K562 (cell line): ENCODE measurements at regions not wholly inside any gene's neighbourhood (a gene's known extent, or its start where the extent isn't known, plus 50 kb on each side); places are given as distances from the start of the nearest gene placed in this dataset.

ENCODE experiments used
- ATAC-seq: fragments of 200-7000 bp; cut with Tn5 transposase; 3 replicates; pipeline ENCODE4 v1.9.1; 2020; ENCODE audit warnings: moderate library complexity
- BruUV-seq: library from RNA; stranded (reverse); fragments of 400-500 nt; replicated peaks from 2 replicates; lab custom pipeline; 2021; lab: Mats Ljungman, UMichigan
- CTCF ChIA-PET: fragments of 300-600 bp; formaldehyde crosslinking; extraction: SDS; loops from one replicate; lab custom pipeline; 2021; ENCODE audit warnings: low intra/inter-chr PET ratio; lab: Yijun Ruan, JAX
- POLR2A ChIA-PET: fragments of 300-600, 350-650 bp; sonication (Branson Sonifier 250); formaldehyde crosslinking; extraction: SDS; loops from one replicate; lab custom pipeline; 2021; ENCODE audit warnings: antibody characterized with exemption, inconsistent platforms; lab: Yijun Ruan, JAX
- DNase-seq, 4 experiments: peaks; one replicate each; pipeline versions ENCODE4 v3.0.0 to v3.0.0-alpha.2; 2011 to 2018; ENCODE audit warnings: low spot score in 3 of 4, mixed read lengths in 3 of 4; ENCODE audit errors: extremely low read depth in 1 of 4
- FAIRE-seq: peaks from 2 replicates; lab custom pipeline; 2011; peaks lifted over from hg19 to GRCh38; lab: Jason Lieb, UNC
- H2AFZ ChIP-seq: 2 replicates; pipeline ENCODE4 v1.6.0; 2011; ENCODE audit warnings: low read depth, low read length, control low read depth, inconsistent platforms
- H3K27ac ChIP-seq: fragments of 200-600 bp; 3 replicates; pipeline ENCODE4 v1.8.0; 2011; ENCODE audit warnings: low read depth, mild to moderate bottlenecking, control low read depth, inconsistent platforms, low read length, moderate library complexity, mixed read lengths; ENCODE audit errors: extremely low read depth
- H3K27me3 ChIP-seq, 2 experiments: fragments of 300-600 bp in 1 of 2; 2 replicates in 1 of 2; 3 replicates in 1 of 2; pipeline versions ENCODE4 v1.6.0 to v1.8.0; 2011; ENCODE audit warnings: inconsistent platforms in 2 of 2, low read length in 2 of 2, mild to moderate bottlenecking in 1 of 2, mixed read lengths in 1 of 2, moderate library complexity in 1 of 2; ENCODE audit not compliant: control insufficient read depth in 2 of 2, insufficient read depth in 2 of 2
- H3K36me3 ChIP-seq: fragments of 300-600 bp; 3 replicates; pipeline ENCODE4 v1.8.0; 2011; ENCODE audit warnings: mild to moderate bottlenecking, low read length, inconsistent platforms; ENCODE audit not compliant: control insufficient read depth, insufficient read depth
- H3K4me1 ChIP-seq, 2 experiments: fragments of 200-600 bp in 1 of 2; replicated peaks in 1 of 2; 2 replicates in 1 of 2; 3 replicates in 1 of 2; pipeline versions ENCODE4 v1.5.1 to v1.8.0; 2011; ENCODE audit warnings: inconsistent platforms in 2 of 2, low read length in 2 of 2, mild to moderate bottlenecking in 1 of 2, mixed read lengths in 1 of 2, moderate library complexity in 1 of 2; ENCODE audit not compliant: control insufficient read depth in 2 of 2, insufficient read depth in 2 of 2
- H3K4me2 ChIP-seq: 2 replicates; pipeline ENCODE4 v1.6.1; 2011; ENCODE audit warnings: low read length, control low read depth, inconsistent platforms, mixed read lengths; ENCODE audit not compliant: insufficient read depth
- H3K4me3 ChIP-seq: fragments of 200-600 bp; sonication (generic), shearing (Covaris generic); 2 replicates; pipeline ENCODE4 v1.5.1; 2016; ENCODE audit warnings: control low read depth, inconsistent platforms
- H3K79me2 ChIP-seq: fragments of 200-600 bp; 3 replicates; pipeline ENCODE4 v1.8.0; 2011; ENCODE audit warnings: low read length, inconsistent platforms; ENCODE audit not compliant: control insufficient read depth, insufficient read depth
- H3K9ac ChIP-seq, 2 experiments: 2 replicates each; pipeline versions ENCODE4 v1.6.0 to v1.6.1; 2011; ENCODE audit warnings: low read depth in 2 of 2, low read length in 2 of 2, control low read depth in 1 of 2, inconsistent platforms in 1 of 2, mild to moderate bottlenecking in 1 of 2, mixed read lengths in 1 of 2; ENCODE audit not compliant: insufficient read depth in 1 of 2
- H3K9me1 ChIP-seq: one replicate; pipeline ENCODE4 v1.6.0; 2011; ENCODE audit warnings: inconsistent platforms, mild to moderate bottlenecking, low read length, moderate library complexity; ENCODE audit not compliant: control insufficient read depth, insufficient read depth
- H3K9me3 ChIP-seq: replicated peaks from 2 replicates; pipeline ENCODE4 v1.5.1; 2011; ENCODE audit warnings: low read depth, low read length, inconsistent platforms; ENCODE audit not compliant: control insufficient read depth, insufficient read depth
- H4K20me1 ChIP-seq: replicated peaks from 2 replicates; pipeline ENCODE4 v1.6.1; 2011; ENCODE audit warnings: low read length, inconsistent platforms, mixed read lengths; ENCODE audit not compliant: control insufficient read depth, insufficient read depth
- ATF3 ChIP-seq, 2 experiments: fragments of 450-650 bp in 1 of 2; sonication (generic) in 1 of 2; formaldehyde crosslinking in 1 of 2; IDR thresholded peaks in 1 of 2; conservative IDR thresholded peaks in 1 of 2; 2 replicates each; pipeline versions ENCODE4 v1.6.1 to v1.8.1; 2016 to 2023; ENCODE audit warnings: mild to moderate bottlenecking in 2 of 2, moderate library complexity in 2 of 2, inconsistent platforms in 1 of 2, missing genetic modification reagents in 1 of 2
- ELF1 ChIP-seq: fragments of 200-800 bp; sonication (Bioruptor generic); IDR thresholded peaks from 2 replicates; pipeline ENCODE4 v1.6.1; 2016; ENCODE audit warnings: missing genetic modification characterization, missing compliant biosample characterization
- ELK3 ChIP-seq: fragments of 450-650 bp; formaldehyde crosslinking; IDR thresholded peaks from 2 replicates; pipeline ENCODE4 v1.4.0; 2020; ENCODE audit warnings: mild to moderate bottlenecking
- HMGN3 ChIP-seq: IDR thresholded peaks from 2 replicates; pipeline ENCODE4 v1.6.1; 2011; ENCODE audit warnings: borderline replicate concordance, low read depth, mild to moderate bottlenecking, mixed read lengths, low read length; ENCODE audit not compliant: insufficient read length; ENCODE audit errors: extremely low read depth
- SAFB2 ChIP-seq: fragments of 200-400 bp; formaldehyde crosslinking; IDR thresholded peaks from 2 replicates; pipeline ENCODE4 v1.6.1; 2018; ENCODE audit warnings: borderline replicate concordance, low read length, low read depth, moderate library complexity; ENCODE audit not compliant: severe bottlenecking
- STAT6 ChIP-seq: sonication (generic); formaldehyde crosslinking; IDR thresholded peaks from 2 replicates; pipeline ENCODE4 v1.8.1; 2023; ENCODE audit warnings: mild to moderate bottlenecking, missing genetic modification reagents
- TRIM24 ChIP-seq, 2 experiments: fragments of 450-650 bp; IDR thresholded peaks; 2 replicates each; pipeline ENCODE4 v1.6.1; 2016
- ZNF212 ChIP-seq: fragments of 450-650 bp; formaldehyde crosslinking; IDR thresholded peaks from 2 replicates; pipeline ENCODE4 v1.4.0; 2020; ENCODE audit warnings: mild to moderate bottlenecking
- ZZZ3 ChIP-seq: fragments of 450-650 bp; IDR thresholded peaks from 2 replicates; pipeline ENCODE4 v1.6.1; 2016; ENCODE audit warnings: antibody characterized with exemption, mild to moderate bottlenecking, moderate library complexity
- WGBS: fragments of 100-300 bp; shearing (Covaris generic); methylation state at CpG from one replicate; pipeline ENCODE4 v1.1.6; 2016; ENCODE audit warnings: low coverage, mixed read lengths; ENCODE audit not compliant: insufficient coverage; ENCODE audit errors: missing lambda C conversion rate; 5-methylcytosine and 5-hydroxymethylcytosine counted together
- in situ Hi-C: fragments of 300-500 bp; cut with MboI; formaldehyde crosslinking; loops from 4 replicates; pipeline ENCODE4 v1.15.0; 2018; ENCODE audit warnings: inconsistent platforms, mixed read lengths
- intact Hi-C: fragments of 100-400 bp; cut with micrococcal nuclease; formaldehyde crosslinking; loops from 2 replicates; pipeline ENCODE4 v1.14.2; 2022

- H3K79me2 ChIP-seq = no peaks in the 10 kb centered on the region
- 0% methylated on average over 5 of the region's 6 CpGs for WGBS
- CTCF ChIA-PET = no interaction called here
- no peak for TF ChIP-seq STAT6
- no peak for TF ChIP-seq SAFB2
- TF ChIP-seq, all 486 proteins: peak for 0
- no peak for ATAC-seq
- H3K4me2 ChIP-seq = no peak overlapping the region
- no peaks in the 10 kb centered on the region for H3K9me3 ChIP-seq
- H3K27ac ChIP-seq = no peak overlapping the region
- intact Hi-C loops = no loop called here
- no peak overlapping the region for H3K9ac ChIP-seq
- H4K20me1 ChIP-seq = no peaks in the 10 kb centered on the region
- H3K36me3 ChIP-seq = no peaks in the 10 kb centered on the region
- no peak overlapping the region for H3K4me3 ChIP-seq
- H3K9me1 ChIP-seq = no peaks in the 10 kb centered on the region
- FAIRE-seq = no peak
- H3K4me1 ChIP-seq = no peaks in the 10 kb centered on the region; a peak in 1 of 5 replicates
- no peak overlapping the region for H2AFZ ChIP-seq
- in situ Hi-C loops = no loop called here
- no peaks in the 10 kb centered on the region for H3K27me3 ChIP-seq
- BruUV-seq = no TSS peak
- POLR2A ChIA-PET = no interaction called here
- no peak for DNase-seq
Observed at GRCh38 chr3:56899851-56900250, 98.1 kb upstream of the ARHGEF3 start.

- BruUV-seq = no TSS peak
- Histone ChIP-seq H3K27me3 (no peaks in the 10 kb centered on the region), H3K36me3 (no peaks in the 10 kb centered on the region), H3K79me2 (no peaks in the 10 kb centered on the region), H3K9me1 (no peaks in the 10 kb centered on the region), H3K9me3 (no peaks in the 10 kb centered on the region), H3K9ac (no peak overlapping the region), H3K4me2 (no peak overlapping the region), H3K4me3 (no peak overlapping the region), H3K27ac (no peak overlapping the region), H4K20me1 (no peaks in the 10 kb centered on the region), H3K4me1 (no peaks in the 10 kb centered on the region; a peak in 1 of 5 replicates), H2AFZ (no peak overlapping the region)
- ChIA-PET POLR2A (no interaction called here), CTCF (no interaction called here)
- 0% methylated on average over 5 of the region's 6 CpGs for WGBS
- FAIRE-seq (no peak), DNase-seq (no peak), ATAC-seq (no peak)
- in situ Hi-C loops (no loop called here), intact Hi-C loops (no loop called here)
- no peak for TF ChIP-seq ELF1 (tag)
- no peak for TF ChIP-seq TRIM24 (IDR thresholded peaks at IDR 0.05)
- TF ChIP-seq ELK3 = no peak
- no peak for TF ChIP-seq HMGN3
- no peak for TF ChIP-seq ATF3 (IDR thresholded peaks at IDR 0.05)
- TF ChIP-seq ATF3 (CRISPR knock-in tag; conservative IDR thresholded peaks at IDR 0.05) = no peak
- TF ChIP-seq ZZZ3 = no peak
- TF ChIP-seq ZNF212 = no peak
Observed at GRCh38 chr3:56899078-56899477, 97.3 kb upstream of the ARHGEF3 start.
